ENCODE measurements at regions not wholly inside any gene's neighbourhood (a gene's known extent, or its start where the extent isn't known, plus 50 kb on each side); places are given as distances from the start of the nearest gene placed in this dataset.
A peak's percentile ranks its signal among the peaks of the same experiment; 100 is the strongest.

DNA sequence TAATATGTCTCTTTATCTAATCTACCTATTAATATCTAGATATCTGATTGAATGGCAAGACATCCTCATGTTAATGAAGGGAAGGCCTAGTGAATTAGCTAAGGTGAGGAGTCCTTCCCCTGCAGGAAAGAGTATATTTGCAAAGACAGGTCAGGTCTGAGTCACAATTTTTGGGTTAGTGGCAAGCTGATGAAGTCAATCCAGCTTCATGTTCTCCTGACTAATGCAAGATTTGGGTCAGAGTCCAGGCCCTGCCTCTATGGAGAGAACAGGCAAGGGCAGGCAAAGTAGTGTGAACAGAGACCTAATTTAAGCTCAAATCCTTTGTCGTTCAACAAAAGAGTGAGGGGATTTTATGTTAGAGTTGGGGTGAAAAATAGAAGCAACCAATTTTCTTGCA is 496.7 kb downstream of the BMP2 start:
- TF ChIP-seq, protein P1, sequence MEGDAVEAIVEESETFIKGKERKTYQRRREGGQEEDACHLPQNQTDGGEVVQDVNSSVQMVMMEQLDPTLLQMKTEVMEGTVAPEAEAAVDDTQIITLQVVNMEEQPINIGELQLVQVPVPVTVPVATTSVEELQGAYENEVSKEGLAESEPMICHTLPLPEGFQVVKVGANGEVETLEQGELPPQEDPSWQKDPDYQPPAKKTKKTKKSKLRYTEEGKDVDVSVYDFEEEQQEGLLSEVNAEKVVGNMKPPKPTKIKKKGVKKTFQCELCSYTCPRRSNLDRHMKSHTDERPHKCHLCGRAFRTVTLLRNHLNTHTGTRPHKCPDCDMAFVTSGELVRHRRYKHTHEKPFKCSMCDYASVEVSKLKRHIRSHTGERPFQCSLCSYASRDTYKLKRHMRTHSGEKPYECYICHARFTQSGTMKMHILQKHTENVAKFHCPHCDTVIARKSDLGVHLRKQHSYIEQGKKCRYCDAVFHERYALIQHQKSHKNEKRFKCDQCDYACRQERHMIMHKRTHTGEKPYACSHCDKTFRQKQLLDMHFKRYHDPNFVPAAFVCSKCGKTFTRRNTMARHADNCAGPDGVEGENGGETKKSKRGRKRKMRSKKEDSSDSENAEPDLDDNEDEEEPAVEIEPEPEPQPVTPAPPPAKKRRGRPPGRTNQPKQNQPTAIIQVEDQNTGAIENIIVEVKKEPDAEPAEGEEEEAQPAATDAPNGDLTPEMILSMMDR (IDR thresholded peaks at IDR 0.05; ENCODE audit: insufficient read depth, low read depth, low read length), result no peak
- no peak overlapping the region for H3K4me3 ChIP-seq (ENCODE audit: low read depth, low read length)
- DNase-seq (ENCODE audit: low read depth), result no peak

DNA sequence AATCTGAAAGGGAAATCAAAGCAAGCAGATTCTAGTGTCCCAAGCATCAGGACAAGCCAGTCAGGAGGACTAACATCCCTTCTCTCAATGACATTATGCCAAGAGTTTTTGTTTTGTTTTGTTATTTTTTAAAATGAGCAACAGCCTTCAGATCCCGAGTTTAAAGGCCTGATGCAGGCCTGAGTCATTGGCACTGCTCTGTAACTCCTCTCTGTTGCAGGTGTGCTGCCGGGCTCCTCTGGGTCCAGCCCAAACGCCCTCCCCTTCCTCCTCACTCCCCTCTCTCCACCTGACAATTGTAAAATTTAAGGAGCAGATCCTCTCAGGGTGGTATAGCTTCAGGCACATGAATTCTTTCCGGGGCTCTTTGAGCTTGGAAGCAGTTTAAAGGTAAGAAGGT is 502.0 kb downstream of the BMP2 start:
- no peak overlapping the region for H3K4me3 ChIP-seq (ENCODE audit: low read depth, low read length)
- TF ChIP-seq, protein P1 (IDR thresholded peaks at IDR 0.05; ENCODE audit: insufficient read depth, low read depth, low read length), result no peak
- DNase-seq (ENCODE audit: low read depth), result no peak

DNA sequence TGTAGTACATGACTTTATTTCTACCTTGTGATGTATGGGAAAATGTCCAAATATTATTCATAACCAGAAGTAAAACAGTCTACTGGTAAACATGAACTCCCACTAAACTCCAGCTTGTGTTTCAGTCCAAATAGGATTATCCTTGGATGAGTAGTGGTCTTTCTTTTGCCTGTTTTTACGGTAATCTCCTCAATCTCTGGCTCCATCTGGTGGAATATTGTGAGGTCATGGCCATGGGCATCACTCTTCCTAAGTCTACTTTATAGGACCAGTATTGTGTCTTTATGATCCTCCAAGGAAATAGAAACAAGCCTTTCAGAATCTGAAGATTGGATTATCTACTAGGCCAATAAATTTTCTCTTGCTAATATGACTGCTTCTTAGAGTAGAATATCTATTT is 505.0 kb downstream of the BMP2 start:
- peak; percentile 10 for DNase-seq (ENCODE audit: low read depth)
- H3K4me3 ChIP-seq (ENCODE audit: low read depth, low read length), result no peak overlapping the region
- TF ChIP-seq, protein P1 (IDR thresholded peaks at IDR 0.05; ENCODE audit: insufficient read depth, low read depth, low read length), result peak; percentile 22

DNA sequence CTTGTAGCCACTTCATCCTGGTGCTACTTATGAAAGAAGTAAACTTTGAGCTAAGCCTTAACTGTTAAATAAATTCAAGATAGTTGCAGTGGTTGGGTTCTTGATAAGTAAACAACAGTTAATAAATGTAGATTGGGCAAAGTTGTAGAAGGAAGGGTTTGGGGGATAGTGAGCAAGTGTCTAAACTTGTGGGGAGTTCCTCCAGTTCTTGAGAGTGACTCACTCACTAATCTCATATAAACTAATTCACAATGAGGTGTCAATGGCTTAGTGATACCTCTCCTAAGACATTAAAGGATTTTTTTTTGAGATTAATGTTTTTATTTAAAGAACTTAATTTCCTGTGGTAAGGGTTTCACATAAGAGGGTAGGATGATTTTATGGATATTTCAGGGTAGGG is 507.4 kb downstream of the BMP2 start:
- H3K4me3 ChIP-seq (ENCODE audit: low read depth, low read length), result no peak overlapping the region
- TF ChIP-seq, protein P1 (IDR thresholded peaks at IDR 0.05; ENCODE audit: insufficient read depth, low read depth, low read length), result no peak
- no peak for DNase-seq (ENCODE audit: low read depth)

DNA sequence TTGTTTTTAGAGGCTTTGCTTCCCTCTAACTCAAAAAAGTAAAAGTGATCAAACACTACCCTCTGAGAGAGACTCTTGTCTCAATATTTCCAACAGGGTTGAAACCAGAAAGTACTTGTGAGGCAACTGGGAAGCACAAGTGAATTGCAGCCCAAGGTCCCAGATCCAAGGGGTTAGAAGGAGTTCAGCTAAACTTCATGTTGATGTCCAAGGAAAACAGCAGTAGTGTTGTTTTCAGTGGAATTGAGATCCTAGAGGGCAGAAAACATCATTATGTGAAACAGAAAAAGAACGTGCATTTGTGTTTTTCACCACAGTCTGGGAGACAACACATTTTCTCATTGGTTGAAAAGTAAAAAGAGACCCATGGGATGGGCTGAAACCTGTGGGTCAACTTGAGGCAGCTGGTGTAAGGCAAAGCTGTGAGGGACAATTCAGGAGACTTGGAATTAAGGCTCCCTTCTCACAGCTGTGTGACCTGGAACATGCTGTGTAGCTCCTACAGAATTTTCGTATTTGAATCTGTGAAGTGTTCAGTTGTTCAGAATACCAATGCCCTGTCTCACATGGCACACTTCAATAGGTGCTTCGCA is 508.3 kb downstream of the BMP2 start:
- DNase-seq (ENCODE audit: low read depth), result no peak
- no peak overlapping the region for H3K4me3 ChIP-seq (ENCODE audit: low read depth, low read length)
- TF ChIP-seq, protein P1 (IDR thresholded peaks at IDR 0.05; ENCODE audit: insufficient read depth, low read depth, low read length), result no peak

DNA sequence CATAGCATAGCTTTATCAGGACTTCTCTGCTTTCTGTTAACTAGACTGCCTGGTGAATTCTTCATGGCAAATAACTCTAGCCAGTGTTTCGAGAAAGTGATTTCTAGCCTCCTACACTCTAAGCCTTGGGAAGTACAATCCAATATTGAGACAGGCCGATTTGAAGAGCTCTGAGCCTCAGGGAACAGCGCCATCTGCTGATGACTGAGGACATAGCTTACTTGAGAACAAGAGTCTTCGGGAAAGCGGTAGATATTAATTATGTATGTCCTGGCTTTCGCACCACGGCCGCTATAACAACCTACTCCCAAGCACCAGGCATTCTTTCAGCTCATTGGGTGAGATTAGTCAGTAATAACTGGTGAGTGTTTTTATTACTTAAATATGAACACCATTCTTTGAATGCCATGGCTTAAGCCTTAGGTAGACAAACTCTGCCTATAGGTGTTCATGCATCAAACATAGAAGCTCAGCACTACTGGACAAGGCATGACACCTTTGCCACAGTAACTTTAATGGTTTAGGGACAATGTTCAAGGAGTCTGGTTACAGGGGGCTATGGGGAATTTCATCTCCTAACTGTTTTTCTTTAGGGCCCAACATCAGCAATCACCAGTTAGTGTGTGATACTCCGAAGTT is 518.6 kb downstream of the BMP2 start:
- no peak overlapping the region for H3K4me3 ChIP-seq (ENCODE audit: low read depth, low read length)
- DNase-seq (ENCODE audit: low read depth), result peak; percentile 88
- TF ChIP-seq, protein P1 (IDR thresholded peaks at IDR 0.05; ENCODE audit: insufficient read depth, low read depth, low read length), result peak; percentile 92
